ENCODE measurements at regions not wholly inside any gene's neighbourhood (a gene's known extent, or its start where the extent isn't known, plus 50 kb on each side); places are given as distances from the start of the nearest gene placed in this dataset.

- Mint-ChIP-seq H3K4me1 (no peaks in the 10 kb centered on the region), H3K27me3 (no peaks in the 10 kb centered on the region), H3K27ac (no peak overlapping the region), H3K9me3 (peaks cover 12% of the 10 kb centered on the region), H3K36me3 (ENCODE audit: low read depth) (no peaks in the 10 kb centered on the region), H3K4me3 (no peak overlapping the region)
- DNase-seq (no peak), ATAC-seq (no peak)
Measured at GRCh38 chr3:74121761-74122160, 492.7 kb downstream of the CNTN3 start.

- H3K9me3 Mint-ChIP-seq = peaks cover 21% of the 10 kb centered on the region
- DNase-seq (no peak), ATAC-seq (no peak)
- H3K27ac Mint-ChIP-seq = no peak overlapping the region
- no peaks in the 10 kb centered on the region for H3K27me3 Mint-ChIP-seq
- no peaks in the 10 kb centered on the region for H3K36me3 Mint-ChIP-seq (ENCODE audit: low read depth)
- H3K4me3 Mint-ChIP-seq = no peak overlapping the region
- H3K4me1 Mint-ChIP-seq = no peaks in the 10 kb centered on the region
Measured at GRCh38 chr3:74119221-74119620, 494.5 kb upstream of the PDZRN3 start.

- H3K27me3 Mint-ChIP-seq = no peaks in the 10 kb centered on the region
- ATAC-seq = no peak
Measured at GRCh38 chr3:74115906-74116305, 491.2 kb upstream of the PDZRN3 start.

GRCh38 chr3:74107451-74107850 is 482.7 kb upstream of the PDZRN3 start:
- H3K9me3 Mint-ChIP-seq = peaks cover 2% of the 10 kb centered on the region
- ATAC-seq = no peak
- no peaks in the 10 kb centered on the region for H3K36me3 Mint-ChIP-seq (ENCODE audit: low read depth)
- H3K4me3 Mint-ChIP-seq = no peak overlapping the region
- H3K4me1 Mint-ChIP-seq = no peaks in the 10 kb centered on the region
- no peak overlapping the region for H3K27ac Mint-ChIP-seq
- no peaks in the 10 kb centered on the region for H3K27me3 Mint-ChIP-seq
- DNase-seq = no peak

More at GRCh38 chr3:74115906-74116305, 491.2 kb upstream of the PDZRN3 start:
- DNase-seq = no peak
- Mint-ChIP-seq H3K4me1 (no peaks in the 10 kb centered on the region), H3K9me3 (peaks cover 16% of the 10 kb centered on the region), H3K36me3 (ENCODE audit: low read depth) (no peaks in the 10 kb centered on the region), H3K27ac (no peak overlapping the region), H3K4me3 (no peak overlapping the region)

- no peaks in the 10 kb centered on the region for H3K36me3 Mint-ChIP-seq (ENCODE audit: low read depth)
Measured at GRCh38 chr3:74106925-74107324, 482.2 kb upstream of the PDZRN3 start.

GRCh38 chr3:74091204-74091603 is 466.5 kb upstream of the PDZRN3 start:
- H3K36me3 Mint-ChIP-seq (ENCODE audit: low read depth) = no peaks in the 10 kb centered on the region
- H3K4me1 Mint-ChIP-seq = no peaks in the 10 kb centered on the region
- H3K27ac Mint-ChIP-seq = no peak overlapping the region
- H3K9me3 Mint-ChIP-seq = peaks cover 7% of the 10 kb centered on the region
- H3K27me3 Mint-ChIP-seq = no peaks in the 10 kb centered on the region
- no peak for DNase-seq
- H3K4me3 Mint-ChIP-seq = no peak overlapping the region
- no peak for ATAC-seq

More at GRCh38 chr3:74106925-74107324, 482.2 kb upstream of the PDZRN3 start:
- DNase-seq (no peak), ATAC-seq (no peak)
- no peak overlapping the region for H3K4me3 Mint-ChIP-seq
- H3K27ac Mint-ChIP-seq = no peak overlapping the region
- H3K4me1 Mint-ChIP-seq = no peaks in the 10 kb centered on the region
- H3K27me3 Mint-ChIP-seq = no peaks in the 10 kb centered on the region
- H3K9me3 Mint-ChIP-seq = no peaks in the 10 kb centered on the region

- Mint-ChIP-seq H3K27ac (no peak overlapping the region), H3K9me3 (peaks cover 7% of the 10 kb centered on the region), H3K27me3 (no peaks in the 10 kb centered on the region), H3K36me3 (ENCODE audit: low read depth) (no peaks in the 10 kb centered on the region), H3K4me3 (no peak overlapping the region), H3K4me1 (no peaks in the 10 kb centered on the region)
- ATAC-seq = no peak
- DNase-seq = no peak
Measured at GRCh38 chr3:74089814-74090213, 465.1 kb upstream of the PDZRN3 start.

GRCh38 chr3:74080056-74080461 is 455.3 kb upstream of the PDZRN3 start:
- Mint-ChIP-seq H3K36me3 (ENCODE audit: low read depth) (no peaks in the 10 kb centered on the region), H3K27ac (no peak overlapping the region), H3K27me3 (no peaks in the 10 kb centered on the region), H3K9me3 (peaks cover 4% of the 10 kb centered on the region), H3K4me1 (no peaks in the 10 kb centered on the region), H3K4me3 (no peak overlapping the region)
- DNase-seq (no peak), ATAC-seq (no peak)

- DNase-seq = no peak
- no peak overlapping the region for H3K27ac Mint-ChIP-seq
Measured at GRCh38 chr3:74075241-74075640, 450.5 kb upstream of the PDZRN3 start.

GRCh38 chr3:74074700-74075099 is 450.0 kb upstream of the PDZRN3 start:
- ATAC-seq = no peak
- Mint-ChIP-seq H3K9me3 (no peaks in the 10 kb centered on the region), H3K27ac (no peak overlapping the region), H3K36me3 (ENCODE audit: low read depth) (no peaks in the 10 kb centered on the region), H3K4me1 (no peaks in the 10 kb centered on the region), H3K27me3 (no peaks in the 10 kb centered on the region), H3K4me3 (no peak overlapping the region)
- no peak for DNase-seq

More at GRCh38 chr3:74075241-74075640, 450.5 kb upstream of the PDZRN3 start:
- H3K4me1 Mint-ChIP-seq = no peaks in the 10 kb centered on the region
- ATAC-seq = no peak
- H3K9me3 Mint-ChIP-seq = no peaks in the 10 kb centered on the region
- H3K4me3 Mint-ChIP-seq = no peak overlapping the region
- no peaks in the 10 kb centered on the region for H3K27me3 Mint-ChIP-seq
- no peaks in the 10 kb centered on the region for H3K36me3 Mint-ChIP-seq (ENCODE audit: low read depth)

- H3K9me3 Mint-ChIP-seq = peaks cover 5% of the 10 kb centered on the region
- no peaks in the 10 kb centered on the region for H3K36me3 Mint-ChIP-seq (ENCODE audit: low read depth)
- H3K27ac Mint-ChIP-seq = no peak overlapping the region
- DNase-seq = no peak
- no peak for ATAC-seq
- no peaks in the 10 kb centered on the region for H3K27me3 Mint-ChIP-seq
- H3K4me1 Mint-ChIP-seq = no peaks in the 10 kb centered on the region
- H3K4me3 Mint-ChIP-seq = no peak overlapping the region
Measured at GRCh38 chr3:74067296-74067695, 442.6 kb upstream of the PDZRN3 start.

GRCh38 chr3:74066456-74066855 is 441.7 kb upstream of the PDZRN3 start:
- H3K9me3 Mint-ChIP-seq = peaks cover 5% of the 10 kb centered on the region
- H3K27ac Mint-ChIP-seq = no peak overlapping the region
- no peaks in the 10 kb centered on the region for H3K27me3 Mint-ChIP-seq
- H3K4me1 Mint-ChIP-seq = no peaks in the 10 kb centered on the region
- no peak for DNase-seq
- ATAC-seq = no peak
- no peaks in the 10 kb centered on the region for H3K36me3 Mint-ChIP-seq (ENCODE audit: low read depth)
- no peak overlapping the region for H3K4me3 Mint-ChIP-seq

- ATAC-seq (no peak), DNase-seq (no peak)
- Mint-ChIP-seq H3K4me3 (no peak overlapping the region), H3K36me3 (ENCODE audit: low read depth) (no peaks in the 10 kb centered on the region), H3K27me3 (no peaks in the 10 kb centered on the region), H3K4me1 (no peaks in the 10 kb centered on the region), H3K9me3 (peaks cover 13% of the 10 kb centered on the region), H3K27ac (no peak overlapping the region)
Measured at GRCh38 chr3:74059923-74060600, 435.3 kb upstream of the PDZRN3 start.

- Mint-ChIP-seq H3K4me1 (no peaks in the 10 kb centered on the region), H3K9me3 (peaks cover 13% of the 10 kb centered on the region), H3K27me3 (no peaks in the 10 kb centered on the region), H3K27ac (no peak overlapping the region), H3K4me3 (no peak overlapping the region), H3K36me3 (ENCODE audit: low read depth) (no peaks in the 10 kb centered on the region)
- no peak for ATAC-seq
- no peak for DNase-seq
Measured at GRCh38 chr3:74059301-74059922, 434.7 kb upstream of the PDZRN3 start.

- Mint-ChIP-seq H3K4me3 (no peak overlapping the region), H3K27ac (no peak overlapping the region), H3K4me1 (no peaks in the 10 kb centered on the region), H3K36me3 (ENCODE audit: low read depth) (no peaks in the 10 kb centered on the region), H3K27me3 (no peaks in the 10 kb centered on the region), H3K9me3 (peaks cover 8% of the 10 kb centered on the region)
- ATAC-seq = no peak
- no peak for DNase-seq
Measured at GRCh38 chr3:74057169-74057568, 432.4 kb upstream of the PDZRN3 start.
